Liver (tissue), 8 donors: ENCODE measurements at regions not wholly inside any gene's neighbourhood (a gene's known extent, or its start where the extent isn't known, plus 50 kb on each side); places are given as distances from the start of the nearest gene placed in this dataset.

Experiments
- DNase-seq: peaks from one replicate; pipeline ENCODE4 v3.0.0-alpha.2; 2017; ENCODE audit warnings: low spot score
- H3K27ac ChIP-seq, 2 donors: one replicate each; pipeline ENCODE4 v1.7.0; 2013; ENCODE audit warnings: inconsistent platforms in 2 of 2, low read length in 2 of 2, control low read depth in 1 of 2, low read depth in 1 of 2, mild to moderate bottlenecking in 1 of 2
- H3K27me3 ChIP-seq, 4 donors: one replicate each; pipeline versions ENCODE4 v1.6.1 to v1.7.0; 2013; ENCODE audit warnings: low read length in 3 of 4, inconsistent platforms in 1 of 4, mild to moderate bottlenecking in 1 of 4, moderate library complexity in 1 of 4; ENCODE audit not compliant: control insufficient read depth in 4 of 4, insufficient read depth in 4 of 4
- H3K36me3 ChIP-seq, 4 donors: one replicate each; pipeline versions ENCODE4 v1.6.1 to v1.7.0; 2013; ENCODE audit warnings: low read length in 3 of 4, mild to moderate bottlenecking in 3 of 4, low read depth in 1 of 4, moderate library complexity in 1 of 4; ENCODE audit not compliant: control insufficient read depth in 4 of 4, insufficient read depth in 3 of 4
- H3K4me1 ChIP-seq, 4 donors: one replicate each; pipeline versions ENCODE4 v1.6.1 to v1.7.0; 2013; ENCODE audit warnings: low read length in 3 of 4, mild to moderate bottlenecking in 3 of 4, moderate library complexity in 1 of 4; ENCODE audit not compliant: control insufficient read depth in 4 of 4, insufficient read depth in 4 of 4
- H3K4me3 ChIP-seq, 3 donors: one replicate each; pipeline versions ENCODE4 v1.6.1 to v1.7.0; 2013; ENCODE audit warnings: low read length in 3 of 3, control low read depth in 1 of 3, low read depth in 1 of 3, mild to moderate bottlenecking in 1 of 3
- H3K9ac ChIP-seq, 2 donors: one replicate each; pipeline ENCODE4 v1.7.0; 2013; ENCODE audit warnings: low read length in 2 of 2, mild to moderate bottlenecking in 2 of 2, moderate library complexity in 2 of 2, control low read depth in 1 of 2, low read depth in 1 of 2
- H3K9me3 ChIP-seq, 4 donors: one replicate each; pipeline versions ENCODE4 v1.6.1 to v1.7.0; 2013; ENCODE audit warnings: low read length in 3 of 4; ENCODE audit not compliant: control insufficient read depth in 4 of 4
- EGR1 ChIP-seq, 2 donors: IDR thresholded peaks; 2 replicates each; pipeline ENCODE4 v1.6.1; 2016 to 2018; ENCODE audit warnings: antibody characterized with exemption in 2 of 2, low read depth in 2 of 2
- FOXA1 ChIP-seq: IDR thresholded peaks from 2 replicates; pipeline ENCODE4 v1.6.1; 2016; ENCODE audit warnings: antibody characterized with exemption
- FOXA2 ChIP-seq: IDR thresholded peaks from 2 replicates; pipeline ENCODE4 v1.6.1; 2016; ENCODE audit warnings: antibody characterized with exemption
- HNF4A ChIP-seq, 2 donors: conservative IDR thresholded peaks; 2 replicates each; pipeline ENCODE4 v1.6.1; 2016; ENCODE audit warnings: antibody characterized with exemption in 2 of 2, mild to moderate bottlenecking in 2 of 2
- JUND ChIP-seq, 2 donors: IDR thresholded peaks; 2 replicates each; pipeline ENCODE4 v1.6.1; 2016; ENCODE audit warnings: antibody characterized with exemption in 2 of 2
- NR2F2 ChIP-seq: IDR thresholded peaks from 2 replicates; pipeline ENCODE4 v1.6.1; 2016; ENCODE audit warnings: antibody characterized with exemption
- RAD21 ChIP-seq, 2 donors: IDR thresholded peaks; 2 replicates each; pipeline ENCODE4 v1.6.1; 2016; ENCODE audit warnings: antibody characterized with exemption in 2 of 2, mild to moderate bottlenecking in 2 of 2
- RXRA ChIP-seq, 2 donors: IDR thresholded peaks; 2 replicates each; pipeline ENCODE4 v1.6.1; 2017 to 2018; ENCODE audit warnings: antibody characterized with exemption in 2 of 2, mild to moderate bottlenecking in 1 of 2
- SP1 ChIP-seq: IDR thresholded peaks from 2 replicates; pipeline ENCODE4 v1.6.1; 2018; ENCODE audit warnings: antibody characterized with exemption, mild to moderate bottlenecking
- TAF1 ChIP-seq: conservative IDR thresholded peaks from 2 replicates; pipeline ENCODE4 v1.6.1; 2016; ENCODE audit warnings: antibody characterized with exemption, mild to moderate bottlenecking
- YY1 ChIP-seq: IDR thresholded peaks from 2 replicates; pipeline ENCODE4 v1.6.1; 2016; ENCODE audit warnings: antibody characterized with exemption, mild to moderate bottlenecking
- WGBS: extraction: QIAGEN DNeasy Blood & Tissue Kit; methylation state at CpG from one replicate; pipeline ENCODE4 v1.1.7; 2013; 5-methylcytosine and 5-hydroxymethylcytosine counted together
- TF ChIP-seq, protein P1 (sequence below): IDR thresholded peaks from 2 replicates; pipeline ENCODE4 v1.6.1; 2016; ENCODE audit warnings: antibody characterized with exemption
- TF ChIP-seq, protein P2 (sequence below): fragments of 150-350 bp; IDR thresholded peaks from 2 replicates; pipeline ENCODE4 v1.5.1; 2017; ENCODE audit warnings: improper control_type of control experiment, low read depth, low read length; ENCODE audit not compliant: missing input control
- TF ChIP-seq, protein P3 (sequence below): IDR thresholded peaks from 2 replicates; pipeline ENCODE4 v1.6.1; 2016; ENCODE audit warnings: antibody characterized with exemption
- TF ChIP-seq, protein P4 (sequence below): IDR thresholded peaks from 2 replicates; pipeline ENCODE4 v1.6.1; 2016; ENCODE audit warnings: antibody characterized with exemption, mild to moderate bottlenecking
- TF ChIP-seq, protein P5 (sequence below): IDR thresholded peaks from 2 replicates; pipeline ENCODE4 v1.6.1; 2016; ENCODE audit warnings: antibody characterized with exemption
- donor health status: healthy.
- donor health status: healthy.
- donor health status: healthy.
- donor health status: healthy.
- donor health status: healthy.

DNA sequence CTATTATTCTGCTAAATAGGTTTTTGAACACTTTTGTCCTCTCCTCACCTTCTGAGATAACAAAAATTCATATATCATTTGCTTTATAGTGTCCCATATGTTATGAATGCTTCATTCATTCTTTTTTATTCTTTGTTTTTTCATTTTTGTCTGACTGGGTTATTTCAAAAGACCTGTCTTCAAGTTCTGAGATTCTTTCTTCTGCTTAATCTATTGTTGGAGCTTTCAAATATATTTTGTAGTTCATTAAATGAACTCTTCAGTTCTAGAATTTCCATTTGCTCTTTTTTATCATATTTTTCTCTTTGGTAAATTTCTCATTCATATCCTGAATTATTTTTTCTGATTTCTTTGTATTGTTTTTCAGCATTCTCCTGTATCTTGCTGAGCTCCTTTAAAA, 53.1 kb upstream of the SCIN start:
- Histone ChIP-seq H3K27me3 (peaks cover 0 to 3% (median 0%) of the 10 kb centered on the region in 4 donors), H3K27ac (no peak overlapping the region), H3K36me3 (no peaks in the 10 kb centered on the region), H3K9me3 (peaks cover 0 to 3% (median 0%) of the 10 kb centered on the region in 4 donors), H3K4me1 (no peaks in the 10 kb centered on the region), H3K9ac (no peak overlapping the region), H3K4me3 (no peak overlapping the region)
- DNase-seq = no peak
- TF ChIP-seq, protein P1, sequence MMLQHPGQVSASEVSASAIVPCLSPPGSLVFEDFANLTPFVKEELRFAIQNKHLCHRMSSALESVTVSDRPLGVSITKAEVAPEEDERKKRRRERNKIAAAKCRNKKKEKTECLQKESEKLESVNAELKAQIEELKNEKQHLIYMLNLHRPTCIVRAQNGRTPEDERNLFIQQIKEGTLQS = no peak
- TF ChIP-seq NR2F2 (no peak), EGR1 (IDR thresholded peaks at IDR 0.05; ENCODE audit: low read depth in 2 of 2) (no peak), RAD21 (IDR thresholded peaks at IDR 0.05) (no peak), FOXA1 (no peak), HNF4A (conservative IDR thresholded peaks at IDR 0.05) (no peak), RXRA (IDR thresholded peaks at IDR 0.05) (no peak), JUND (IDR thresholded peaks at IDR 0.05) (no peak), TAF1 (no peak), FOXA2 (no peak), YY1 (no peak)
- TF ChIP-seq, protein P2, sequence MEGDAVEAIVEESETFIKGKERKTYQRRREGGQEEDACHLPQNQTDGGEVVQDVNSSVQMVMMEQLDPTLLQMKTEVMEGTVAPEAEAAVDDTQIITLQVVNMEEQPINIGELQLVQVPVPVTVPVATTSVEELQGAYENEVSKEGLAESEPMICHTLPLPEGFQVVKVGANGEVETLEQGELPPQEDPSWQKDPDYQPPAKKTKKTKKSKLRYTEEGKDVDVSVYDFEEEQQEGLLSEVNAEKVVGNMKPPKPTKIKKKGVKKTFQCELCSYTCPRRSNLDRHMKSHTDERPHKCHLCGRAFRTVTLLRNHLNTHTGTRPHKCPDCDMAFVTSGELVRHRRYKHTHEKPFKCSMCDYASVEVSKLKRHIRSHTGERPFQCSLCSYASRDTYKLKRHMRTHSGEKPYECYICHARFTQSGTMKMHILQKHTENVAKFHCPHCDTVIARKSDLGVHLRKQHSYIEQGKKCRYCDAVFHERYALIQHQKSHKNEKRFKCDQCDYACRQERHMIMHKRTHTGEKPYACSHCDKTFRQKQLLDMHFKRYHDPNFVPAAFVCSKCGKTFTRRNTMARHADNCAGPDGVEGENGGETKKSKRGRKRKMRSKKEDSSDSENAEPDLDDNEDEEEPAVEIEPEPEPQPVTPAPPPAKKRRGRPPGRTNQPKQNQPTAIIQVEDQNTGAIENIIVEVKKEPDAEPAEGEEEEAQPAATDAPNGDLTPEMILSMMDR = no peak
- TF ChIP-seq, protein P3, sequence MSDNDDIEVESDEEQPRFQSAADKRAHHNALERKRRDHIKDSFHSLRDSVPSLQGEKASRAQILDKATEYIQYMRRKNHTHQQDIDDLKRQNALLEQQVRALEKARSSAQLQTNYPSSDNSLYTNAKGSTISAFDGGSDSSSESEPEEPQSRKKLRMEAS = no peak
- TF ChIP-seq, protein P4, sequence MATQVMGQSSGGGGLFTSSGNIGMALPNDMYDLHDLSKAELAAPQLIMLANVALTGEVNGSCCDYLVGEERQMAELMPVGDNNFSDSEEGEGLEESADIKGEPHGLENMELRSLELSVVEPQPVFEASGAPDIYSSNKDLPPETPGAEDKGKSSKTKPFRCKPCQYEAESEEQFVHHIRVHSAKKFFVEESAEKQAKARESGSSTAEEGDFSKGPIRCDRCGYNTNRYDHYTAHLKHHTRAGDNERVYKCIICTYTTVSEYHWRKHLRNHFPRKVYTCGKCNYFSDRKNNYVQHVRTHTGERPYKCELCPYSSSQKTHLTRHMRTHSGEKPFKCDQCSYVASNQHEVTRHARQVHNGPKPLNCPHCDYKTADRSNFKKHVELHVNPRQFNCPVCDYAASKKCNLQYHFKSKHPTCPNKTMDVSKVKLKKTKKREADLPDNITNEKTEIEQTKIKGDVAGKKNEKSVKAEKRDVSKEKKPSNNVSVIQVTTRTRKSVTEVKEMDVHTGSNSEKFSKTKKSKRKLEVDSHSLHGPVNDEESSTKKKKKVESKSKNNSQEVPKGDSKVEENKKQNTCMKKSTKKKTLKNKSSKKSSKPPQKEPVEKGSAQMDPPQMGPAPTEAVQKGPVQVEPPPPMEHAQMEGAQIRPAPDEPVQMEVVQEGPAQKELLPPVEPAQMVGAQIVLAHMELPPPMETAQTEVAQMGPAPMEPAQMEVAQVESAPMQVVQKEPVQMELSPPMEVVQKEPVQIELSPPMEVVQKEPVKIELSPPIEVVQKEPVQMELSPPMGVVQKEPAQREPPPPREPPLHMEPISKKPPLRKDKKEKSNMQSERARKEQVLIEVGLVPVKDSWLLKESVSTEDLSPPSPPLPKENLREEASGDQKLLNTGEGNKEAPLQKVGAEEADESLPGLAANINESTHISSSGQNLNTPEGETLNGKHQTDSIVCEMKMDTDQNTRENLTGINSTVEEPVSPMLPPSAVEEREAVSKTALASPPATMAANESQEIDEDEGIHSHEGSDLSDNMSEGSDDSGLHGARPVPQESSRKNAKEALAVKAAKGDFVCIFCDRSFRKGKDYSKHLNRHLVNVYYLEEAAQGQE = no peak
- TF ChIP-seq, protein P5, sequence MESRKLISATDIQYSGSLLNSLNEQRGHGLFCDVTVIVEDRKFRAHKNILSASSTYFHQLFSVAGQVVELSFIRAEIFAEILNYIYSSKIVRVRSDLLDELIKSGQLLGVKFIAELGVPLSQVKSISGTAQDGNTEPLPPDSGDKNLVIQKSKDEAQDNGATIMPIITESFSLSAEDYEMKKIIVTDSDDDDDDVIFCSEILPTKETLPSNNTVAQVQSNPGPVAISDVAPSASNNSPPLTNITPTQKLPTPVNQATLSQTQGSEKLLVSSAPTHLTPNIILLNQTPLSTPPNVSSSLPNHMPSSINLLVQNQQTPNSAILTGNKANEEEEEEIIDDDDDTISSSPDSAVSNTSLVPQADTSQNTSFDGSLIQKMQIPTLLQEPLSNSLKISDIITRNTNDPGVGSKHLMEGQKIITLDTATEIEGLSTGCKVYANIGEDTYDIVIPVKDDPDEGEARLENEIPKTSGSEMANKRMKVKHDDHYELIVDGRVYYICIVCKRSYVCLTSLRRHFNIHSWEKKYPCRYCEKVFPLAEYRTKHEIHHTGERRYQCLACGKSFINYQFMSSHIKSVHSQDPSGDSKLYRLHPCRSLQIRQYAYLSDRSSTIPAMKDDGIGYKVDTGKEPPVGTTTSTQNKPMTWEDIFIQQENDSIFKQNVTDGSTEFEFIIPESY = no peak

DNA sequence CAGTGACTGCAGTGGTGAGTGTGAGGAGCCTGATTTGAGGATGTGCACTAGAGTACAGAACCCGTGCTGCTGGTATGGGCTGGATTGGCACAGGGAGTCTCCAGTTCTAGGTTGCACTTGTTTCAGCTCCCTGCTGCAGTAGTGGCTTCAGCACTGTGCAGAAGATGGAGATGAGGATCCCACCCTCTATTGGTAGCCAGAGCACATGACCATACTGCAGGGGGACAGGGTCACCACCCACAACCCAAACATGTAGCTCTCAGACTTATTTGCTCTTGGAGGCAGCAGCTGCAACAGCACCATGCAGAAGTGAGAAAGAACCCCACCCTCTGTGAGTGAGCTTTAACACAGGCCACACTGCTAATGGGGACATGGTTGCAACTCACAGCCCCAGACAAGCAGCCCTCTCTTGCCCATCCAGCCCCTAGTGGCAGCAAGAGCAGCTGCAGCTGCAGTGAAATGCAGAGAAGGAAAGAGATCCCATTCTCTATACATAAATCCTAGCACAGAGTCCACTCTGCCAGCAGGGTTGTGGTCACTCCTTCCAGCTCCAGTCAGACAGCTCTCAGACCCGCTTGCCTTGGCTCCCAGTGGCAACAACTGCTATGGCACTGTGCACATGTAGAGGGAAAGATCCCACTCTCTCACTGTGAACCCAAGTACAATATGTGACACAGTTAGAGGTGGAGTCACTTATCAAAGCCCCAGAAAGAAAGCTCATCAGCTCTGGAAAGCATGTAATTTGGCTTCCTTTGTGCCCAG, 51.4 kb upstream of the SCIN start:
- Histone ChIP-seq H3K27ac (no peak overlapping the region), H3K4me3 (no peak overlapping the region), H3K4me1 (no peaks in the 10 kb centered on the region), H3K9ac (no peak overlapping the region), H3K36me3 (no peaks in the 10 kb centered on the region), H3K9me3 (peaks cover 0 to 3% (median 0%) of the 10 kb centered on the region in 4 donors), H3K27me3 (peaks cover 0 to 6% (median 0%) of the 10 kb centered on the region in 4 donors)
- 77% methylated on average over 2 of the region's 2 CpGs for WGBS
- DNase-seq = no peak
- TF ChIP-seq YY1 (no peak), HNF4A (conservative IDR thresholded peaks at IDR 0.05) (no peak), SP1 (no peak), NR2F2 (no peak), FOXA2 (no peak), JUND (IDR thresholded peaks at IDR 0.05) (no peak), RXRA (IDR thresholded peaks at IDR 0.05) (no peak), EGR1 (IDR thresholded peaks at IDR 0.05; ENCODE audit: low read depth in 2 of 2) (no peak), TAF1 (no peak)
- TF ChIP-seq, protein P3 = no peak
- TF ChIP-seq, protein P5 = no peak
- TF ChIP-seq, protein P2 = no peak
- TF ChIP-seq, protein P1 = no peak
